BE2C (cell line): ENCODE measurements at regions not wholly inside any gene's neighbourhood (a gene's known extent, or its start where the extent isn't known, plus 50 kb on each side); places are given as distances from the start of the nearest gene placed in this dataset.

Experiments used
- DNase-seq: peaks from one replicate; pipeline ENCODE4 v3.0.0-alpha.2; 2020
- H3K27me3 ChIP-seq: fragments of 250-450 bp; sonication (Bioruptor Pico); 2 replicates; pipeline ENCODE4 v1.5.1; 2020; ENCODE audit warnings: mild to moderate bottlenecking
- H3K36me3 ChIP-seq: fragments of 250-450 bp; sonication (Bioruptor Pico); 2 replicates; pipeline ENCODE4 v1.5.1; 2020; ENCODE audit warnings: mild to moderate bottlenecking
- H3K4me1 ChIP-seq: fragments of 250-450 bp; sonication (Bioruptor Pico); 2 replicates; pipeline ENCODE4 v1.5.1; 2020
- H3K4me3 ChIP-seq: 2 replicates; pipeline ENCODE4 v1.5.1; 2011; ENCODE audit warnings: low read depth, low read length
- H3K9me3 ChIP-seq: fragments of 250-450 bp; sonication (Bioruptor Pico); 2 replicates; pipeline ENCODE4 v1.5.1; 2020
- TF ChIP-seq, protein P1 (sequence below): IDR thresholded peaks from 2 replicates; pipeline ENCODE4 v1.5.1; 2012; ENCODE audit warnings: mild to moderate bottlenecking, low read depth, low read length

DNA sequence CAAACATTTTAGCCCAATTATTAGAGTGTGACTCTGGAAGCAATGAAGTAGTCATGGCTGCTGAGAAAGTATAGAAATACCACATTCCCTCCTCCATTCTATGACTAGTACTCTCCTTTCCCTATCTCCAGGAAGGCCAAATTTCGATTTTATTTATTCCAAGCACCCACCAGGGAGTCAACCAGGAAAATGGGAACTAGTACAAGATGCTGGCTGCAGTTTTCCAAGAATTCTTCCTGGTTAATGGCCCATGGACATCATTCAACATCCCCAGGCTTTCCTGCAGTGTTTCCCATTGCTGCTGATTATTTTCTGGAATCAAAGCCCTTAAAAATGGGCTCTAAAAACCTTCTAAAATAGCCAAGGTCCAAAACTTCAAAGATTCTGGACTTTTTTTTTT lies 247.9 kb upstream of the STT3B start:
- Histone ChIP-seq H3K9me3 (no peaks in the 10 kb centered on the region), H3K4me3 (no peak overlapping the region), H3K27me3 (no peaks in the 10 kb centered on the region), H3K4me1 (no peaks in the 10 kb centered on the region), H3K36me3 (no peaks in the 10 kb centered on the region)
- DNase-seq, result no peak
- TF ChIP-seq, protein P1, sequence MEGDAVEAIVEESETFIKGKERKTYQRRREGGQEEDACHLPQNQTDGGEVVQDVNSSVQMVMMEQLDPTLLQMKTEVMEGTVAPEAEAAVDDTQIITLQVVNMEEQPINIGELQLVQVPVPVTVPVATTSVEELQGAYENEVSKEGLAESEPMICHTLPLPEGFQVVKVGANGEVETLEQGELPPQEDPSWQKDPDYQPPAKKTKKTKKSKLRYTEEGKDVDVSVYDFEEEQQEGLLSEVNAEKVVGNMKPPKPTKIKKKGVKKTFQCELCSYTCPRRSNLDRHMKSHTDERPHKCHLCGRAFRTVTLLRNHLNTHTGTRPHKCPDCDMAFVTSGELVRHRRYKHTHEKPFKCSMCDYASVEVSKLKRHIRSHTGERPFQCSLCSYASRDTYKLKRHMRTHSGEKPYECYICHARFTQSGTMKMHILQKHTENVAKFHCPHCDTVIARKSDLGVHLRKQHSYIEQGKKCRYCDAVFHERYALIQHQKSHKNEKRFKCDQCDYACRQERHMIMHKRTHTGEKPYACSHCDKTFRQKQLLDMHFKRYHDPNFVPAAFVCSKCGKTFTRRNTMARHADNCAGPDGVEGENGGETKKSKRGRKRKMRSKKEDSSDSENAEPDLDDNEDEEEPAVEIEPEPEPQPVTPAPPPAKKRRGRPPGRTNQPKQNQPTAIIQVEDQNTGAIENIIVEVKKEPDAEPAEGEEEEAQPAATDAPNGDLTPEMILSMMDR, result no peak

DNA sequence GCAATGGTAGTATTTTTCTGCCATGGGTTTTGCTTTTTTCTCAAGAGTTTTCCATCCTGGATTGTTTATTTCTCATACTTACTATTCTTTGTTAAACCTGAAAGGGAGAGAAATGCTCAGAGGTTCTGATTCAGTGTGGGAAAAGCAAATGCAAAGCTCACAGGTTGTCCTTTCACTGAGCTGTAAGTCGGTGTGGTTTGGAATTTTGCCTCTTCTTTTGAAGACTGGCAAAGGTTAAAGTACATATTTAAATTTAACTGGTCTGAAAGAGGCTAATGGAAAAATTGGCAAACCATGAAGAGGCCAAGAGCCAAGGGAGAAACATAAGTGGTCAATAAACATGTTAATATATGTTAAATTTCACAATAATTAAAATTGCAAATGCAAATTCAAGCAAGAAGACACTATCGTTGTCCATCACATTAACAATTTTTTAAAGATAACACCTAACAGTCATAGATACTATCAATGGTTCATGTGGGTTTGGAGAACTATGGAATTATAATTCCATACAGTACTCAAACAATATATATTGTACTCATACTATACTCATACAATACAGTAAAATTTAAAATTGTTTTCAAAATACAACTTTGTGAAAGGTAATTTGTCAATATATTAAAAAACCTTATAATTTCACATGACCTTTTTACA lies 246.8 kb upstream of the STT3B start:
- no peaks in the 10 kb centered on the region for H3K4me1 ChIP-seq
- no peak overlapping the region for H3K4me3 ChIP-seq
- TF ChIP-seq, protein P1, result no peak
- DNase-seq, result no peak
- no peaks in the 10 kb centered on the region for H3K9me3 ChIP-seq
- no peaks in the 10 kb centered on the region for H3K36me3 ChIP-seq
- no peaks in the 10 kb centered on the region for H3K27me3 ChIP-seq

DNA sequence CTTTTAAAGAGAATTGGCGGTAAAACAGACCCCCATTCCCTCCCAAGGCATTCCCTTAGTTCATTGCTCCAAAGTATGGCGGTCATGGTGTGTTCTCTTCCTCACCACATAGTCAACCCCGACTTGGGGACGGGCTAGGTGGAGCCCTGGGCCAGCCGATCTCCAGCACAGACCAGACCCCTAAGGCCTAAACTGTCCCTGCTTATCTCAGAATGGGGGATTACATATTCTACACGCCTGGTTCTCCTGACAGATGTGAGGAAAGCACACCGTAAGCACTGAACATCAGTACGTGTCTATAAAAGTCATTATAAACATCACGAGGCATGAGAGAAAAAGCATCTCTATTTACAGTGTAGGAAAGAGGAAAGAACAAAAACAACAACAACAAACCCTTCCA lies 244.5 kb upstream of the STT3B start:
- Histone ChIP-seq H3K4me1 (no peaks in the 10 kb centered on the region), H3K4me3 (no peak overlapping the region), H3K27me3 (no peaks in the 10 kb centered on the region), H3K36me3 (no peaks in the 10 kb centered on the region), H3K9me3 (no peaks in the 10 kb centered on the region)
- DNase-seq, result no peak
- TF ChIP-seq, protein P1, result no peak

DNA sequence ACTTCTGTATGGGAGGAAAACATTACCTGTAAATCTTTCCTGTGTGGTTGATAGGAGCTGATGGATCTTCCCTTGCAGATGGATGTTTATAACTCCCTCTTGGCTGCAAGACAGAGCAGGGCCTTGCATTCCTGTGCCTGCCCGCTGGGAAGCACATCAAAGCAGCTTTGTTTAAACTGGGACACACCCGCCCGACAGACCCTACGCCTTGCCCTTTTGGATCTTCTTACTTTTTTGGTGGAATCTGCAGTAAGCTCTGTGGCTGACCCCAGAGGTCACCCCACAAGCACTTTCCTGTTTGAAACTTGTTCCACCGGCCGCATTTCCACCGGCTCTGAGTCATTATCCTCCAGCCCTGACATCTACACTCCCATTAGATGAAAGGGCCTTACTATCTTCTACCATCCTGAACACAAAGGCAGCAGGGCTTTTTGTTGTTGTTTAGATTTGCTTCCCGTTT lies 244.1 kb upstream of the STT3B start:
- no peaks in the 10 kb centered on the region for H3K4me1 ChIP-seq

DNA sequence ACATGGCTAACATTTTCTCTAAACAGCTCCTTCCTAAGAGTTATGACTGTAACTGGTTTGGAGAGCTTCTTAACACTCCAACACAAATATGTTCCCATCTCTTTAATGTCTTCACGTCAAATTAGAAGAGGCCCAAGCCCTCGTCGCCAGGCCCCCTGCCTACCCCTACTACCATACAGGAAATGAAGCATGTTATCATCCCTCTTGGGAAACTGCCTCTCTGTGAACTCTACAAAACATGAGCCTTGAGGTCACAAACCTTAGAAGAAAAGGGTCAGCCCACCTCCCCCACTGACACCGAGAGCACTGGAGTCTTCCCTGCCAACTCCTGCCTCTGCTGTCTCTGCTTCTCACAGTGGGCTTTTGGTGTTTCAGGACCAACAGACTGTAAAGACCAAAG lies 243.1 kb upstream of the STT3B start:
- DNase-seq, result no peak
- H3K9me3 ChIP-seq, result no peaks in the 10 kb centered on the region

More for the DNA sequence above, 244.1 kb upstream of the STT3B start:
- Histone ChIP-seq H3K4me3 (no peak overlapping the region), H3K9me3 (no peaks in the 10 kb centered on the region), H3K27me3 (no peaks in the 10 kb centered on the region), H3K36me3 (no peaks in the 10 kb centered on the region)
- no peak for DNase-seq
- TF ChIP-seq, protein P1, result no peak

DNA sequence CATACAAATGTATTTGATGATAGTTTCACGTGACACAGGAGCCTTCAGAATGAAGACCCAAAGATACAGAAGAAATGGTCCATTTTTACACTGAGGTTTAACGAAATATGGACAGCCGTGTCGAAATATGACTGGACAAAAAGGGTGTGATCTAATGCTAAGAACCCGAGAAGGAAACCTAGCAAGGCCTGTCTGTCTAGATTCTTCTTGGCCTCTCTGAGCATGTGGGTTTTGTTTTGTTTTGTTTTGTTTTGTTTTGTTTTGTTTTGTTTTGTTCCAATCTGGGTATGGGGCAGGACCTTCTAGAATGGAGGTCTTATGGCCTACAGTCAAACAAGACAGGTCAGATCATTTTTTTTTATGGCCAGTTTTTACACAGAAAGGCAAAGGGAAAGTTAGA lies 242.7 kb upstream of the STT3B start:
- Histone ChIP-seq H3K4me3 (no peak overlapping the region), H3K27me3 (no peaks in the 10 kb centered on the region), H3K36me3 (no peaks in the 10 kb centered on the region), H3K9me3 (no peaks in the 10 kb centered on the region), H3K4me1 (no peaks in the 10 kb centered on the region)
- TF ChIP-seq, protein P1, result no peak
- DNase-seq, result no peak

More for the DNA sequence above, 243.1 kb upstream of the STT3B start:
- TF ChIP-seq, protein P1, result no peak
- no peaks in the 10 kb centered on the region for H3K27me3 ChIP-seq
- no peaks in the 10 kb centered on the region for H3K36me3 ChIP-seq
- H3K4me3 ChIP-seq, result no peak overlapping the region
- H3K4me1 ChIP-seq, result no peaks in the 10 kb centered on the region
